NT2/D1 (cell line): ENCODE measurements at regions not wholly inside any gene's neighbourhood (a gene's known extent, or its start where the extent isn't known, plus 50 kb on each side); places are given as distances from the start of the nearest gene placed in this dataset.

Experiments used
- SUZ12 ChIP-seq: IDR thresholded peaks from 2 replicates; pipeline ENCODE4 v1.6.1; 2011; ENCODE audit not compliant: insufficient read length, insufficient read depth; ENCODE audit errors: extremely low read depth
- YY1 ChIP-seq: IDR thresholded peaks from 2 replicates; pipeline ENCODE4 v1.6.1; 2011; ENCODE audit not compliant: insufficient read length, insufficient read depth

DNA sequence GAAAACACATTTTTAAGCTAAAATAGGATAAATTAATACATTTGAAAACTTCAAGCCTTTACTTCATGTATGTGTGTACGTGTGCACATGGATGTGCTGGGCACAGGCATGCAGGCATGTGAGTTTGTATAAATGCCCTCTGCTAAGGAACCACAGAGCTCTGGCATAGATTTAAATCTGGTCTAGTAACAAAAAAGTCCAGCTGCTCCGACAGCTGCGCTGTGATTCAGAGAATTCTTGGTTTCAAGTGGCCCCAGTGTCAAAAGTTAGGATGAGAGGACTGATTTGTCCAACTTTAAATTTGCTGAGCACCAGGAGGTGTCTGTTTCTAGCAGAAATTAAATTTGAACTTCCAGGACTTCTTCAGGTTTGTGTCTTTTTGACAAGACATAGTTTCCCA, 203.7 kb upstream of the TUT7 start:
- no peak for TF ChIP-seq YY1
- no peak for TF ChIP-seq SUZ12
